HG03521 (cell line): ENCODE measurements at regions not wholly inside any gene's neighbourhood (a gene's known extent, or its start where the extent isn't known, plus 50 kb on each side); places are given as distances from the start of the nearest gene placed in this dataset.
"Not testable (repeated sequence)": the region's sequence is repeated elsewhere in the genome, so short reads cannot be mapped to it uniquely, and the experiment has no call there.

Experiments
- ATAC-seq: cut with Tn5 transposase; IDR thresholded peaks from one replicate; pipeline ENCODE4 v1.9.1; 2021; ENCODE audit warnings: mild to moderate bottlenecking, moderate library complexity; ENCODE audit not compliant: unreplicated experiment

DNA sequence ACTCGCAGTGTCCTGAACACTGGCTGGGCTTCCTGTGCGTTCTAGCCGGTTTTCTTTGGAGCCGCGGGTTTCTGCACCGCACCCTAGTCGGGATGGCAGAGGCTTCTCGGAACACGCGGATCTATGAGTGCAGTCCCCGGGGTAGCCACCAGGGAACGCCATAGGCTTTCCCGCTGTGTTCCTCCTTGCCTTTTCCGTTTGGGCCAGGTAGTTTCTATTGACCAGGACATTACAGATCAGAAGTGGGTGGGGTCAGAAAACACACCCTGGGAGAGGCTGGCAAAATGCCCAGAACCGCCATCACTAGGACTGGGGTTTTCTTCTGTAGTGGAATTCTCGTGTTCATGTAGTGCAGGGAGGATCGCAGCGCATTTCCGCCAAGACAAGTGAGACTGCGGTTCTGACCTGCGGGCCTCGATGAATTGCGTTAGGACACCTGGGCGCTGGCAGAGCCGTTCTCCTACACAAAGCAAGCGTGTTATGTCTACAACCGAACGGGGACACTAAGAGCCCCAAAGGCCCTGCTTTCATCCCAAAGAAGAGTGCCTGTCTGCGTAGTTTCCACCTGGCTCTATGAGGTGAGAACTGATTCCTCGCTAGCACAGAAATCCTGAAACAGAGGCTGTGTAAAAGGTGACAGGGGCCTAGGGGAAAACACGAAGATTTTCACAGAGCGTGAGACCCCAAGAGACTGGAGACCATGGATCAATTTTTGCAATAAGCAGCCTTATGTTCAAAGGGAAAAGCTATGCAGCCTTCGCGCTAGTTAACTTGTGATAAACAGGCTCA is 121.5 kb downstream of the PPIAL4G start:
- not testable (repeated sequence) for ATAC-seq

DNA sequence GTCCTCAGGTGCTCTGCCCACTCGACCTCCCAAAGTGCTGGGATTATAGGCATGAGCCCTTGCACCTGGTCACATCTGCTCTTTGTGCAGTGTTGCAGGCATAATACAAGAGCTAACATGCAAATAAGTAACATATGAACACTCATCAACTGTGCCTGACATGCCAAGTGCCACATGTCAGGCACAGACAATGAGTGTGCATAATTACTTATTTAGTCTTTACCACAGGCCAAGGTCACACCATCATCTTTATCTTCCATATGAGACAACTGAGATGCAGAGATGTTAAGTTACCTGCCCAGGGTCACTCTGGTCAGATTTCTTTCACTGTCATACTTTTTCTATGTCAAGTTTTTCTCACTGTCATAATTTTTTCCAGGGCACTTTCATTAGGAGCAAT is 126.1 kb downstream of the PPIAL4G start:
- no peak for ATAC-seq

DNA sequence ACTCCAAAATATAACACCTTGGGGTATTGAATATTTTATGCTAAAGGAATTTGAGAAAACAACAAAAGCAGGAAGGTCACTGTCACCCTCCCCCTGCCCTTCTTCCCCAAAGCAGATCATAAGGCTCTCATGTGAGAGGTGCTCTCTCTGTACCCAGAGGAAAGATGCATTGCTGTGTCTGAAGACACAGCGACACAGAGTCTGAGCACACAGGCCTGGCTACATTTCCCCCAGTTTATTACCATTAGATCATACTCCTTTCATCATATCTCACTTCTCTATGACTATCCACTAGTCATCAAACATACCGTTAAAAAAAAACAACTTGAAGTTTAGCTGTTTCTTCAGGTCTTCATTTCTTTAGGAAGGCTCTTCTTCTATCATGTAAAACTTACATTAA is 127.1 kb downstream of the PPIAL4G start:
- no peak for ATAC-seq

DNA sequence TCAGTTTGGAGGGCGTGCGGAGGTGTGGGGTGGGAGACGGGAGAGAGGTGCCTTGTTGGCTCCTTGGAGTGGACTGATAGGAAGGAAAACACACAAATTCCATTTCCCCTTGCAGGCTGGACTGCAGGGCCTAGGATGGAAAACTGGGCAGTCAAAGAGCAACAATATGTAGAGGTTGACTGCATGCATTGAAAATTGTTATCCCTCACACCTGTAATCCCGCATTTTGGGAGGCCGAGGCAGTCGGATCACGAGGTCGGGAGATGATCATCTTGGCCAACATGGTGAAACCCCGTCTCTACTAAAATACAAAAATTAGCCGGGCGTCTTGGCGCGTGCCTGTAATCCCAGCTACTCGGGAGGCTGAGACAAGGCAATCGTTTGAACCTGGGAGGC is 128.2 kb downstream of the PPIAL4G start:
- no peak for ATAC-seq

DNA sequence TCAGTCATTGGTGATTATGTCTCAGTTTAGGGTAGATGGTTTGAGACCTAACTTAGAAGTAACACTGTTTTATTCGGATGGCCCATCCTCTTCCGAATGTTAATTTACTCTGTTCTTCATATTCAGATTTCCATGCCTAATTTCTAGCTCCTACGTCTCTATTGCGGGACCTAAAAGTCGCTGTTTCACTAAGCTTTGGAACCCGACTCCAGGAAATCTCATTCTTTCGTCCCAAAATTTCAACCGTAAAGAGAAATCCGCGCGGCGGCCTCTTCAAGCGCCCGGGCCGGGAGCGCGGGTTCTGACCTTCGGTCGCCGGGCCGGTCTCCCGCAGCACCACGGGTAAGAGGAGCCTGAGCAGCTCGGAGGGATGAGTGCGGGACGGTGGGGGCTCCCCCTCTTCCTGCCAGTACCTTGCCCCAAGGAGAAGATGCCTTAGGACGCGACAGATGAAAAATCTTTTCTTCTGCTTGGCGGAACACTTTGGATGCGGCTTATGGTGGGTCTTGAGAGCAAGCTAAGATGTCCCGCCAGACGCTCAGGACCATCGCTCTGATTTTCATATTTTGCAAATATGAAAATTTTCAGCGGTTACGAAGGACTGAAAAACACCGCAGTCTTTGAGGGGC is 128.7 kb downstream of the PPIAL4G start:
- ATAC-seq, result no peak

DNA sequence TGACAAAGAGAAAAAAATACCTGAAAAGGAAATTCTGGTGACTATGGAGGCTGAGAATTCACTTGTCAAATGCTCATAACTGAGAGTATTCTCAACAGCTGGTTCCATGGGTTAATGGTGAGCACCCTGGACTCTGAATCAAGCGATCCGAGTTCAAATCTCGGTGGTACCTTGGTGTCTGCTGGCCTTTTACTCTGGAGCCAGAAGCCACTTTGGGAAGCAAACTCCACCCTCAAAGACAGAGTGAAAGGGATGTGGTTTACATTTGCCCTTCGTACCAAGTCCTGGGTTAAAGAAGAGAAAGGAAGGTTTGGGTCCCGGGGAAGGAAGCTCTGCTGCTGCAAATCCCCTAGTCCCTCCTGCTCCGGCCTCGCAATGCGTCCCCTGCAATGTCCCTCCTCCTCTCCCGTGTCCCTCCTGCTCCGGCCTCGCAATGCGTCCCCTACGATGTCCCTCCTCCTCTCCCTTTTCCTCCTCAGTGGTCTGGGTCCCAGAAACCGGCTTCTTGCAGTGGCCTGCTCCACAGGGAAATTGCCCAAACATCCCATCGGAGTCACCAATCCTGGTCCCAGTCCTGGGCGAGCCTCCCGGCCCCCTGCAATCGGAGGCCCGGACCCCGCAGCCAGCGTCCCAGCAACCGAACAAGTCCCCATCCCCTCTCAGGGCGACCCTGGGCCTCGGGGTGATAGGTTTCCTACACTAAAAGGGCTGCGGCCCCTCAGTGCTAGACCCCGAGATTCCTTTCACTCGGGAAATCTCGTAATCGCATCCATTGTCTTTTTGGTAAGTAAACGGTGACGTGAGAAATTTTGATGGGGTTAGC is 129.4 kb downstream of the PPIAL4G start:
- no peak for ATAC-seq

DNA sequence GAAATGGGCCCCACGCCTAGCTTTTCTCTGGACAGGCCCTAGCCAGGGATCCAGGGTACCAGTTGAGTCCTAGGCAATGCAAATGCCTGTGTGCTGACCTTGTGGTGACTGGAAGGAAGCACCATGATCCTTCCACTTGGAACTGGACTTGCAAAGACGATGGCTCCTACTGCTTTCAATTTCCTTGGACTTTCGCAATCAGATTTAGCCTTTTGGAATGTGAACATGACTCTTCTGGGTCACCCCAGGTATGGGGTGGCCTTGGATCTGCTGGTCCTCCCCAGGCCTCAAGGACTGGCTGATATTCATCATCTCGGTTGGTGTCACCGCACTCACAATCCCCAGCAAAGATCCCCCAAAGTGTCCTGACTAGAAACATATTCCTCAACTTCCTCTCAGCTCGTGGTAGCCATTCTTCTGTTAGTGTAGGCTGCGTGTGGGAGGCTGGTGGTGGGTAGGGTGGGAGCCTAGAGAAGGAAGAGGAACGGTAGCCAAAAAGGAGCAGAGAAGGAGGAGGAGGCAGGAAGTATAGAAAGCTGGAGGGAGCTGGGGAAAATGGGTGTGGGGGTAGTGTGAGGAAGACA is 130.5 kb downstream of the PPIAL4G start:
- ATAC-seq, result no peak

DNA sequence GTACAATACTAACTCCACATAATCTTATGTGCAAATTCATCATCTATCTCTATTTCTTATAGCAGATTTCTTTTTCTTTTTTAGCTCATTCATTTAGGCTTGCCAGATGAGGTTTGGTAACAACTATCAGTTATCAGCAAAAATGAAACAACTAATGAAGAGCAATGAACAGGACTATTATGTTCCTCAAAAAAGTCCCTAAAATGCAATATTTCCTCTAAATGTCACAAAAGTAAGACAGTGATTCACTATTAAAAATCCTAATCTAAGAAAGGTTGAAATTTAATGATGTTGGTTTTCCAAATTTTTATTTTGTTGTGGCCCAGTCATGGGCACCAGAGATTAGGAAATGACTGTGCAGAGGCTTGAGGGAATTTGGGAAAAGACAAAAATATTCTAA is 135.3 kb downstream of the PPIAL4G start:
- no peak for ATAC-seq

DNA sequence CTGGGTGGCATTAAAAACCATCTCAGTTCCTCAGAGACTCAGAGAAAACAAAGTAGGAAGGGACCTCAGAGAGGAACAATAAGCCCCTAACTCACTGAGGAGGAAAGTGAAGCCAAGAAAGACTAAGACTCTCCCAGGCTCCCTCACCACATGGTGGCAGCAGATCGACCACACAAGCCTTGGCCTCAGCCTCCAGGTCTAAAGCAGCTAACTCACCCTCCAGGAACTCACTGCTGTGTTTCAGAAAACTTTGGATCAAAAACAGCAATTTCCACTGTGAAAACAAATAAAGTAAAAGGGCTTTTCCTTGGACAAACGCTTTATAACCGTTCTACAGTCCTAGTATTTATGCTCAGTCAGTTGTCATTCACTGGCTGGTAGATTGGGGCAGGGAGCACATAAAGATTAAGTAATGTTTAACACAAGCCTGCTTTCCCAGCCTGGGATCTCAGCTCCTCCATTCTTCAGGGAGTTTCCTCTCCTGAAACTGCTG is 137.4 kb downstream of the PPIAL4G start:
- ATAC-seq, result not testable (repeated sequence)

DNA sequence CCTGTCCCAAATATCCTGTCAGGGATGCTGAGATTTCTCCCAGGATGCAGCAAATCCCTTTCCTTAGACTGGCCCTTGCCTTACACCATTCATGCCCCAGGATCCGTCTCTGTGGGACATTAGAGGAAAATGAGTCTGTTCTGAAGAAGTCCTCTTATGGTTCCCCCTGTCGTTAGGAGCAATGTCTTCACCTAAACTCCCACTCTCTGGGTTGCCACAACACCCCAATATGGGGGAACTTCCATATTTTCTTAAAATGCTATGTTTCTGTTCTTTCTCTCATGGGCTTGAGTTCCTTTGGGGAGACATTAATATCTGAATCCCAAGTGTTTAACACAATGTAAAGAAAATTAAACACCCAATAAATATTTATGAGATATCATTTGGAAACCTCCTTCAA is 138.5 kb downstream of the PPIAL4G start:
- ATAC-seq, result not testable (repeated sequence)

DNA sequence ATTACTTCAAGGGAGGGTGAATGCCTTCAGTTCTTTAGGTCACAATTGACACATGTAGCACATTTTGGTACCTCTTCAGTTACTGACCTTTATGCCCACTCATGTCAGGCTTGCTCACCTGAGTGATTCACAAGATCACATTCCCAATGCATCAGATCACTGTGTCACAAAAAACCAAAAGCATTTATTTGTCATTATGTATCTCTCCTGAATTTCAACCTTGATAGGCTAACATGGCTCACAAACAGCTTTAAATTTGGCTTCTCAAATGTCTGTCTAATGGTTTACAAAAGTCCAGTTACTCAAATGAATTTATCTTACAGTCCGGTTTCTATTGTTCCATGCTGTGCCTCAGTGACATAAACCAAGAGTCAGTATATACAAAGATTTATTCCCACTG is 141.4 kb downstream of the PPIAL4G start:
- not testable (repeated sequence) for ATAC-seq

DNA sequence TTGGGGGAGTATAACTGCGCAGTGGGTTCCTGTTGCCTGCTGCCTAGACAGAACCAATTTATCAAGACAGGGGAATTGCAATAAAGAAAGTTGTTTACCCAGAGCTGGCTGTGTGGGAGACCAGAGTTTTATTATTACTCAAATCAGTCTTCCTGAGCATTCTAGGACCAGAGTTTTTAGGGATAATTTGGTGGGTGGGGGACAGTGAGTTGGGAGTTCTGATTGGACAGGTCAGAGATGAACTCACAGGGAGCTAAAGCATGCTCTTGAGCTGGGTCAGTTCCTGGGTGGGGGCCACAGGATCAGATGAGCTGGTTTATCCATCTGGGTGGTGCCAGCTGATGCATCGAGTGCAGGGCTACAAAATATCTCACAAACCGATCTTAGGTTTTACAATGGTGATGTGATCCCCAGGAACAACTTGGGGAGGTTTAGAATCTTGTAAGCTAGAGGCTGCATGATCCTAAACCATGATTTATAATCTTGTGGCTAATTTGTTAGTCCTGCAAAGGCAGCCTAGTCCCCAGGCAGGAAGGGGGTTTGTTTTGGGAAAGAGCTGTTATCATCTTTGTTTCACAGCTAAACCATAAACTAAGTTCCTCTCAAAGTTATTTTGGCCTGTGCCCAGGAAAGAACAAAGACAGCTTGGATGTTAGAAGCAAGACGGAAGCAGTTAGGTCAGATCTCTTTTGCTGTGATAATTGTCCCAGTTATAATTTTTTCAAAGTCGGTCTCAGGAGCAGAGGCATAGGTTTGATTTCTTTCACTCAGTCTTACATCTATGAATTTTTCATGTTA is 146.8 kb downstream of the PPIAL4G start:
- not testable (repeated sequence) for ATAC-seq

DNA sequence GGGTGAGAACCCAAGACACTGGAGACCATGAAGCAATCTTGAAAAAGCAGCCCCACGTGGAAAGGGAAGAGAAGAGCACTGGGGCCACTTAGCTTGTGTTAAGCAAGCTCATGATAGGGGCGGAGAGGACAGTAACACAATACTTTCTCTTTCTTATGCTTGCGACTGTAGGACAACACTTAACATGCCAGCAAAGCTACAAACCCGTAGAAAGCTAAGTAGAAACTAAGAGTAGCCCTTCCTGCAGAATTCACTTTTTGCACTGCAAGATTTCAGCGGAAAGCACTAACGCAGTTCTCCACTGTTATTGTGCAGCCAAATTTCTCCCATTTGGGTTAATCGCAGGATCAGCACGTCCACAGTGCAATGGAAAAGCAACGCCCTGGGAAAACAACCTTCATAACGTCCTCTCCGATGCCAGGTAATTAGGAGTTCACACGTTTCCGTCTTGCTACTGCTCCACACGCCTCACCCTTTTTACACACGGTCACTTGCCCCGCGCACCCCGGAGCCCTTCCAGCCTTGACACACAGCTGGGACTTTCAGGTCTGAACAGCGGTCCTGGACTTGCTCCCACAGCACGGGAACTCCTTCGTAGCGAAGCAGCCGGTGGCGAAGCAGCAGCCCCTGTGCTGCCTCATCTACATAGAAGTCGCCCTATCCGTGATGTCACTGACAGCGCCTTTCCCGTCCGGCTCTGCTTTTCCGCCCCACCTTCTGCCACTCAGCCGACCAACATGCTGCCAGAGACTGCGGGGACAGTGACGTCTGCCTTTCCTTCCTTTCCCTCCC is 148.6 kb downstream of the PPIAL4G start:
- peak; percentile 62 for ATAC-seq

DNA sequence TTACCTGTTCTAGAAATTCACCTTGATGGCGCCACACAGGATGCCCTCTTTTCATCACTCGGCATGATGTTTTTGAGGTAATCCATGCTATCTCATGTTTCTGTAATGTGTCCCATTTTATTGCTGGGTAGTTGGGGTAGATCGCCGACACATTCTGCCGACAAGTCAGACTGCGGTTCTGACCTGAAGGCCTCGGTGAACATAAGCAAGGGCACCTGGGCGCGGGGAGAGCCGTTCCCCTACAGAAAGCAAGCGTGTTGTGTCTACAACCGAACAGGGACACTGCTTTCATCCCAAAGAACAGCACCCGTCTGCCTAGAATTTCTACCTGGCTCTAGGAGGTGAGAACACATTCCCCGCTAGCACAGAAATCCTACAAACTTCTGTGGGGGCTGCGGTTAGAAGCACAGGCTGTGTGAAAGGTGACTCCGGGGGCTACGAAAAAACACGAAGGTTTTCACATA is 149.2 kb downstream of the PPIAL4G start:
- no peak for ATAC-seq

DNA sequence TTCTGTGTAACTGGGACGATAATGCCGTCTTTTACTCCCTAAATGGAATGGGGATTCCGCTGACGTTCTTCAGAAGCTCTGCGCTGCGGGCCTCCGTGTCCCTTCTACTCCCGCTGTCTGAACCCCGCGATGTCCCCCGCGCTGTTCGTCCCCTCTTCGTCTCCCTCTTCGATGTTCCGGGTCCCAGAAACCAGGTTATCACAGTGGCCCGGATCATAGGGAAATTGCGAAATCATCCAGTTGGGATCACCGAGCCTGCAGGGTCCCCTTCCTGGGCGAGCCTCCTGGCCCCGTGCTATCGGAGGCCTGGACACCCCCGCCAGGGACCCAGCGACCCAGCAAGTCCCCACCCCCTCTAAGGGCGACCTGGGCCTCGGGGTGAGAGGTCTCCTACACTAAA is 154.2 kb downstream of the PPIAL4G start:
- no peak for ATAC-seq

DNA sequence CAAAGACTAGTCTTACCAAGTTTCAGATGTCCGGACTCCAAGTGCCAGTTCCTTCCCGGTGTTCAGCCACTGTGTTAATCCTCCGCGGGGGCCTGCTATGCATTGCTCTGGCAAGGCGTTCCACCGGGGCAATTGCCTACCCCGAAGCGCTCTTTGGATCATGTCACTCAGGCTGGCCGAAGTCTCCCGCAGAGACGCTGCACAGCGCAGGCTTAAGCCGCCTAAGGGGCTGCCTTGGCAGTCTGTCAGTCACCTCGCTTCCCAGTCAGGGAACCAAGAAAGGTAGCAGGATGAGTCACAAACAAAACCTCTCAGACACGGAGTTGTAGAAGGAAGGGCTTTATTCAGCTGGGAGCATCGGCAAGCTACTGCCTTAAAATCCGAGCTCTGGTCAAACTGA is 158.1 kb downstream of the PPIAL4G start:
- not testable (repeated sequence) for ATAC-seq

DNA sequence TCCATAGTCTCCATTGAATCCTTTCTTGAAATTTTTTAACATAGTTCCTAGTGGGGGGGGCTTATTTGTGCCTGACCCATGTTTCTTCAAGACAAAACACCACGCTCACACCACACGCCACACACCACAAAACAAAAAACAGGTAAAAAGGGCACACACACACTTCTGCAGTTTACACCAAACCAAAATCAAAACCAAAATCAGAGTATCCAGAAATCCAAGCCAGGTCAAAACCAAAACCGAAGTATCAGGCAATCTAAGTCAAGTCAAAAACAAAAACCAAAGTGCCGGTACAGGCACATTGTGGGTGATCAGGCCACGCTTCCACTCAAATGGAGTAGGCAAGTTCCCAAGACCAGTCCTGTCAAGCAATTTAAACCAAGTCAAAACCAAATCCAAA is 158.6 kb downstream of the PPIAL4G start:
- ATAC-seq, result not testable (repeated sequence)

DNA sequence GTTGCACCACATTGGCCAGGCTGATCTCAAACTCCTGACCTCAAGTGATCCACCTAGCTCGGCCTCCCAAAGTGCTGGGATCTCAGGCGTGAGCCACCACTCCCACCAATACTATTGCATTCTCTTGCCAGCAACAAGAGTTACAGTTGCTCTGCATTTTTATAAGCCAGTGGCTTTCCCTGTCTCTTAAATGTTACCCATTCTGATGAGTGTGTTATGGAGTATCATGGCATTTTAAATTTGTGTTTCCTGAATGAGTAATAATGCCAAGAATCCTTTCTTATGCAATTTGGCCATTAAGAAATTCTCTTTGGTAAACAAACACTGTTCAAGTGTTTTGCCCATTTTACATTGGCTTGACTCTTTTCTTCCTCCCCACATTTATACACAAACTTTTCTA is 163.0 kb downstream of the PPIAL4G start:
- not testable (repeated sequence) for ATAC-seq

DNA sequence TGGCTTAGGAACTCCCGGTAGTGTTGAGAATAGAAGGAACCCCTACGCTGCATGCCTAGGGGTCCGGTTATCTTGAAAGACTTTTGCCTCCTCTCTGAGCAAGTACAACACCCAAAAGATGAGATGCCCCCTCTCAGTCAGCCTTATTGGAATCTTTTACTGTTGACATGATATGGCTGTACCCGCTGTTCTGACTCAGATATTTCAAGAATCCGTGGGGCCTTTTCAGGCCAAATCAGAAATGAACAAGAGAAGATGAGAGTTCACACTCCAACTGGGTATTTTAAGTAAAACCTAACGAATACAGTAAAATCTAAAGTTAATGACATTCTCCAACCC is 164.2 kb downstream of the PPIAL4G start:
- ATAC-seq, result no peak
